ENCODE measurements at regions not wholly inside any gene's neighbourhood (a gene's known extent, or its start where the extent isn't known, plus 50 kb on each side); places are given as distances from the start of the nearest gene placed in this dataset.
A peak's percentile ranks its signal among the peaks of the same experiment; 100 is the strongest.
"Not testable (repeated sequence)": the region's sequence is repeated elsewhere in the genome, so short reads cannot be mapped to it uniquely, and the experiment has no call there.

- DNase-seq (ENCODE audit: low spot score) = no peak
Observed at GRCh38 chr6:144957236-144957937, 672.3 kb downstream of the UTRN start.

- DNase-seq (ENCODE audit: low spot score) = no peak
Observed at GRCh38 chr6:144969154-144969553, 684.0 kb downstream of the UTRN start.

- DNase-seq (ENCODE audit: low spot score) = no peak
Observed at GRCh38 chr6:144969602-144970272, 684.6 kb downstream of the UTRN start.

GRCh38 chr6:144977250-144977864, 692.2 kb downstream of the UTRN start:
- not testable (repeated sequence) for DNase-seq (ENCODE audit: low spot score)

GRCh38 chr6:144978208-144978607, 693.1 kb downstream of the UTRN start:
- no peak for DNase-seq (ENCODE audit: low spot score)

- no peak for DNase-seq (ENCODE audit: low spot score)
Observed at GRCh38 chr6:144986271-144986670, 701.1 kb downstream of the UTRN start.

- DNase-seq (ENCODE audit: low spot score) = peak; percentile 13
Observed at GRCh38 chr6:144989319-144990107, 704.4 kb downstream of the UTRN start.

GRCh38 chr6:144990784-144991183, 705.6 kb downstream of the UTRN start:
- no peak for DNase-seq (ENCODE audit: low spot score)

GRCh38 chr6:144993870-144994269, 708.7 kb downstream of the UTRN start:
- DNase-seq (ENCODE audit: low spot score) = peak; percentile 10

GRCh38 chr6:144997996-144998395, 712.9 kb downstream of the UTRN start:
- no peak for DNase-seq (ENCODE audit: low spot score)

- peak; percentile 10 for DNase-seq (ENCODE audit: low spot score)
Observed at GRCh38 chr6:144999127-144999526, 714.0 kb downstream of the UTRN start.

GRCh38 chr6:145003145-145003544, 718.0 kb downstream of the UTRN start:
- no peak for DNase-seq (ENCODE audit: low spot score)

GRCh38 chr6:145006914-145007313, 721.8 kb downstream of the UTRN start:
- no peak for DNase-seq (ENCODE audit: low spot score)

- DNase-seq (ENCODE audit: low spot score) = no peak
Observed at GRCh38 chr6:145008715-145009114, 723.6 kb downstream of the UTRN start.

GRCh38 chr6:145009711-145010110, 724.6 kb downstream of the UTRN start:
- no peak for DNase-seq (ENCODE audit: low spot score)

- DNase-seq (ENCODE audit: low spot score) = no peak
Observed at GRCh38 chr6:145012039-145012662, 723.2 kb downstream of the EPM2A start.

GRCh38 chr6:145015739-145016558, 719.4 kb downstream of the EPM2A start:
- peak; percentile 84 for DNase-seq (ENCODE audit: low spot score)

- no peak for DNase-seq (ENCODE audit: low spot score)
Observed at GRCh38 chr6:145017051-145017450, 718.3 kb downstream of the EPM2A start.

GRCh38 chr6:145017516-145017915, 717.8 kb downstream of the EPM2A start:
- DNase-seq (ENCODE audit: low spot score) = no peak

GRCh38 chr6:145018027-145018426, 717.3 kb downstream of the EPM2A start:
- DNase-seq (ENCODE audit: low spot score) = no peak

GRCh38 chr6:145020114-145020513, 715.2 kb downstream of the EPM2A start:
- no peak for DNase-seq (ENCODE audit: low spot score)

Data from GM03348 (cell line).